AG09309 (cell line): ENCODE measurements at regions not wholly inside any gene's neighbourhood (a gene's known extent, or its start where the extent isn't known, plus 50 kb on each side); places are given as distances from the start of the nearest gene placed in this dataset.

Source experiments
- DNase-seq: peaks from one replicate; pipeline ENCODE4 v3.0.0-alpha.2; 2010; ENCODE audit warnings: low read depth
- H3K4me3 ChIP-seq: 2 replicates; pipeline ENCODE4 v1.5.1; 2011; ENCODE audit warnings: mild to moderate bottlenecking, low read depth, low read length, moderate library complexity; ENCODE audit not compliant: control insufficient read depth
- TF ChIP-seq, protein P1 (sequence below): IDR thresholded peaks from 2 replicates; pipeline ENCODE4 v1.5.1; 2011; ENCODE audit warnings: mild to moderate bottlenecking, low read depth, low read length, inconsistent platforms; ENCODE audit not compliant: insufficient read depth, control insufficient read depth; ENCODE audit errors: missing control alignments

GRCh38 chr5:110846398-110847001 is 107.7 kb downstream of the SLC25A46 start:
- no peak for DNase-seq
- H3K4me3 ChIP-seq = no peak overlapping the region
- TF ChIP-seq, protein P1, sequence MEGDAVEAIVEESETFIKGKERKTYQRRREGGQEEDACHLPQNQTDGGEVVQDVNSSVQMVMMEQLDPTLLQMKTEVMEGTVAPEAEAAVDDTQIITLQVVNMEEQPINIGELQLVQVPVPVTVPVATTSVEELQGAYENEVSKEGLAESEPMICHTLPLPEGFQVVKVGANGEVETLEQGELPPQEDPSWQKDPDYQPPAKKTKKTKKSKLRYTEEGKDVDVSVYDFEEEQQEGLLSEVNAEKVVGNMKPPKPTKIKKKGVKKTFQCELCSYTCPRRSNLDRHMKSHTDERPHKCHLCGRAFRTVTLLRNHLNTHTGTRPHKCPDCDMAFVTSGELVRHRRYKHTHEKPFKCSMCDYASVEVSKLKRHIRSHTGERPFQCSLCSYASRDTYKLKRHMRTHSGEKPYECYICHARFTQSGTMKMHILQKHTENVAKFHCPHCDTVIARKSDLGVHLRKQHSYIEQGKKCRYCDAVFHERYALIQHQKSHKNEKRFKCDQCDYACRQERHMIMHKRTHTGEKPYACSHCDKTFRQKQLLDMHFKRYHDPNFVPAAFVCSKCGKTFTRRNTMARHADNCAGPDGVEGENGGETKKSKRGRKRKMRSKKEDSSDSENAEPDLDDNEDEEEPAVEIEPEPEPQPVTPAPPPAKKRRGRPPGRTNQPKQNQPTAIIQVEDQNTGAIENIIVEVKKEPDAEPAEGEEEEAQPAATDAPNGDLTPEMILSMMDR = no peak

GRCh38 chr5:110851357-110851756 is 112.5 kb downstream of the SLC25A46 start:
- DNase-seq = no peak
- TF ChIP-seq, protein P1 = no peak
- H3K4me3 ChIP-seq = no peak overlapping the region

DNA sequence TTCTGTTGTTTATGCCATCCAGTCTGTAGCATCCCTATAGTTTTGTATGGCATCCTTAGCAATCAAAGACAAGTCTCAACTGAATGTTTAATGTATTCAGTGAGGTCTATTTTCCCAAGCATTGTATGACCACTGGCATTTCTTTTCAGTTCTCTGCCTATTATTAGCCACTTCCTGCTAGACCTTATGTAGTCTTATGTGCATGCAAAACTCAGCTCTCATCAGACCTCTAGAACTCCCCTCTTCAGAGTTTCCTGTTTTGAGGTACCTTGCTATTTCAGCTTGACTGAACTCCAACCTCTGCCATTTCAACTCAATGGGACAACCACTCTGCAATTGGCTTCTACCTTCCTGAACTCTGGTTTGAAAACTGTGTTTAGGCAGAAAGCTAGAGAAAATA is 113.2 kb downstream of the SLC25A46 start:
- H3K4me3 ChIP-seq = no peak overlapping the region
- TF ChIP-seq, protein P1 = no peak
- no peak for DNase-seq

DNA sequence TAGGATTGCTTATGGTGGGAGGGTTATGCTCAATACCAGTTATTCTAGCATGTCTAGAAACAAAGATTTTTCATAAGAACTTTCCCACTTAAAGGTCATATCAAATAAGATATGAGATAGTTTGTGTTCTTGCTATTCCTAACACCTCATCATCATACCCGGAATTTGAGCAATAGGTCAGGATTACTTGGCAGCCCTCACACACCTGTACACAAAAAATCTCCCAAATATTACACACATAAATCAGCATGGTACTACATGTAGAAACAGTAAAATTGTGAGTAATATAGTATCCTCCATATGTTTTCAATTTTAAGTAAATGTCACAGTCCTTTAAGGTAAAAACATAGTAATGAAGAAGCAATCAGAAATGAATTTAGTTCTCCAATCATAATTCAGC is 113.7 kb downstream of the SLC25A46 start:
- no peak for DNase-seq
- no peak overlapping the region for H3K4me3 ChIP-seq
- TF ChIP-seq, protein P1 = no peak

GRCh38 chr5:110853267-110853666 is 114.5 kb downstream of the SLC25A46 start:
- no peak overlapping the region for H3K4me3 ChIP-seq
- TF ChIP-seq, protein P1 = no peak
- DNase-seq = no peak

DNA sequence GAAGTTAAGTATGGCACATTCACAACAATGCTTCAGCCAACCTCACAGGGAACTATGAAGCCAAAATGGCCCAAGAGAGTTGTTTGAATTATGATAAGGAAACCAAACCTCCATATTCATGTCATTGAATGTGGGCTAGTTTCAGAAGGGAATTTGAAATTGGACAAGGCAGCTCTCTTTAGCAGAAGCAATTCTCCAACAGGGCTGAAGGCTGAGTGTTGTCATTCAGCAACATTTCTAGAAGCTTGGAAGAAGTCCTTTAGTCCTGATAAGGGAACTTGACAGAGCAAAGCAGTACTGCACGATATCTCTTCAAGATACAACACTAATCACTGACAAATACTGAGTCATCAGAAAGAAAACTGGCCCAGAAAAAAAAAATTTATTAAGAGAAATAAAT is 115.4 kb downstream of the SLC25A46 start:
- TF ChIP-seq, protein P1 = no peak
- DNase-seq = no peak
- no peak overlapping the region for H3K4me3 ChIP-seq

DNA sequence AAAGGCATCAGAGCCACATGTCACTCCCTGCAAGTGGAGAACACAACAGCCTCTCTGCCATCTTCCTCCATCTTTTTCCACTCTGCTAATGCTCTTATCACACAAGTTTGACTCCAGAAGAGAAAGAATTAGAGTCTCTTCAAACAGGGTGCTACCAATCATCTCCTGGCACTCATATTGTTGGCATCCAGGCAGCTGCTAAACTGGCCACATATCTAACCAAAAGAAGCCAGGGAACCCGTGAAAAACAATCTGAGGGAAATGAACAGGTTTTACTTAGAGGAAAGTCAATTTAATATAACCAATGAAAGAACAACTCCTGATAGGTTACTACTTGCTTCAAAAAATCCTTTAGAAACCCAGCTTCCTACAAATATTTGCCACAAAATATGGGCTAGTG is 117.2 kb downstream of the SLC25A46 start:
- no peak overlapping the region for H3K4me3 ChIP-seq
- DNase-seq = no peak
- TF ChIP-seq, protein P1 = no peak
